ENCODE measurements at regions not wholly inside any gene's neighbourhood (a gene's known extent, or its start where the extent isn't known, plus 50 kb on each side); places are given as distances from the start of the nearest gene placed in this dataset.

DNA sequence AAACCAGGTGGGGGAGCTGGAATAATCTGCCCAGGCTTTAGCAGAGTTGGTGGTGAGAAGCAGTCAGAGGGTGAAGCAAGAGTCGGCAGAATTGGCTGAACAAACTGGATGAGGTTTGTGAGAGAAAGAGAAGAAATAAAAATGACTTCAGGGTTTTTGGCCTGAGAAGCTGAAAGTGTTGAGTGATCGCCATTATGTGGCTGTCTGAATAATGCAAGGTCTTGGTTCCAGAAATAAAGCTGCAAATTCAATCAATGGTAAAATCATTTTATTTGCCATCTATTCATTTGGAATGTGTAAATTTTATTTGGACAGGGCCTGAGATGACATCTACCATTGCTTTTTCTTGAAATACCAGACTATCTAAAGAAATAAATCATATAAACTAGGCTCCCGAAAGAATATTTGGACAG, 50.4 kb upstream of the DAB2 start:
- 88% methylated on average over 1 of the region's 3 CpGs for WGBS (ENCODE audit: insufficient coverage)
- POLR2A ChIA-PET: no interaction called here
- H3K4me3 ChIP-seq (ENCODE audit: control insufficient read depth in 1 of 2, extremely low read depth in 1 of 2, low read length in 1 of 2): no peak overlapping the region

More for the DNA sequence above, 50.4 kb upstream of the DAB2 start:
- DNase-seq: no peak
- Mint-ChIP-seq H3K4me3 (no peak overlapping the region), H3K4me1 (no peaks in the 10 kb centered on the region), H3K27me3 (peaks cover 3 to 11% of the 10 kb centered on the region in 2 donors), H3K27ac (no peak overlapping the region), H3K9me3 (no peaks in the 10 kb centered on the region), H3K36me3 (no peaks in the 10 kb centered on the region)
- Histone ChIP-seq H3K27me3 (replicated peaks in 1 of 2; ENCODE audit: control insufficient read depth in 2 of 2, extremely low read depth in 1 of 2, insufficient read depth in 2 of 2, low read length in 1 of 2) (no peaks in the 10 kb centered on the region), H3K9me3 (no peaks in the 10 kb centered on the region), H3K4me1 (ENCODE audit: control insufficient read depth in 1 of 2, extremely low read depth in 1 of 2, insufficient read depth in 2 of 2, low read length in 2 of 2) (no peaks in the 10 kb centered on the region), H3K27ac (ENCODE audit: low read length) (no peak overlapping the region), H3K36me3 (ENCODE audit: control insufficient read depth in 2 of 2, extremely low read depth in 1 of 2, insufficient read depth in 1 of 2, low read length in 1 of 2) (no peaks in the 10 kb centered on the region)
- ATAC-seq (replicated peaks in 1 of 4): no peak
- CTCF ChIA-PET: interaction anchor here in 1 of 2 donors (0.7 kb wide), 1 partner anchor 24 kb away, joined by 3 read pairs; no protein-coding TSS in a partner anchor

All from T-cell (primary cell).